DOHH2 (cell line): ENCODE measurements at regions not wholly inside any gene's neighbourhood (a gene's known extent, or its start where the extent isn't known, plus 50 kb on each side); places are given as distances from the start of the nearest gene placed in this dataset.

Source experiments
- CTCF ChIP-seq: fragments of 200-600 bp; sonication (generic); IDR thresholded peaks from one replicate; pipeline ENCODE4 v1.5.1; 2014; ENCODE audit warnings: antibody characterized with exemption, mild to moderate bottlenecking, low read depth, low read length; ENCODE audit not compliant: poor library complexity, severe bottlenecking
- EZH2phosphoT487 ChIP-seq: fragments of 200-600 bp; sonication (generic); IDR thresholded peaks from 2 replicates; pipeline ENCODE4 v1.6.1; 2017; ENCODE audit warnings: borderline replicate concordance, mild to moderate bottlenecking, antibody characterized with exemption, low read length, moderate library complexity, mixed read lengths

- no peak for TF ChIP-seq CTCF
- no peak for TF ChIP-seq EZH2phosphoT487
These were observed 78.9 kb upstream of the RMDN2 start for GRCh38 chr2:37846207-37846606.
